T-helper 22 cell (primary cell): ENCODE measurements at regions not wholly inside any gene's neighbourhood (a gene's known extent, or its start where the extent isn't known, plus 50 kb on each side); places are given as distances from the start of the nearest gene placed in this dataset.
"Not testable (repeated sequence)": the region's sequence is repeated elsewhere in the genome, so short reads cannot be mapped to it uniquely, and the experiment has no call there.

Experiments
- DNase-seq: peaks from one replicate; pipeline ENCODE4 v3.0.0-alpha.2; 2020; ENCODE audit warnings: low read depth

GRCh38 chr20:50428097-50428828 is 81.9 kb upstream of the PTPN1 start:
- no peak for DNase-seq

- no peak for DNase-seq
These were observed 80.8 kb upstream of the PTPN1 start for GRCh38 chr20:50429412-50429811.

- DNase-seq: no peak
These were observed 79.1 kb upstream of the PTPN1 start for GRCh38 chr20:50431066-50431450.

- DNase-seq: no peak
These were observed 77.0 kb upstream of the PTPN1 start for GRCh38 chr20:50433001-50433761.

- no peak for DNase-seq
These were observed 75.9 kb upstream of the PTPN1 start for GRCh38 chr20:50434321-50434652.

- DNase-seq: no peak
These were observed 75.4 kb upstream of the PTPN1 start for GRCh38 chr20:50434653-50435396.

- DNase-seq: no peak
These were observed 74.7 kb upstream of the PTPN1 start for GRCh38 chr20:50435397-50436051.

- DNase-seq: no peak
These were observed 74.0 kb upstream of the PTPN1 start for GRCh38 chr20:50436052-50436656.

- DNase-seq: no peak
These were observed 73.5 kb upstream of the PTPN1 start for GRCh38 chr20:50436696-50437095.

- DNase-seq: no peak
These were observed 71.2 kb upstream of the PTPN1 start for GRCh38 chr20:50438986-50439407.

GRCh38 chr20:50439539-50440453 is 70.4 kb upstream of the PTPN1 start:
- DNase-seq: no peak

- DNase-seq: no peak
These were observed 67.7 kb upstream of the PTPN1 start for GRCh38 chr20:50442512-50442911.

- DNase-seq: no peak
These were observed 64.6 kb upstream of the PTPN1 start for GRCh38 chr20:50445354-50446151.

GRCh38 chr20:50446351-50447101 is 63.7 kb upstream of the PTPN1 start:
- DNase-seq: no peak

- no peak for DNase-seq
These were observed 62.9 kb upstream of the PTPN1 start for GRCh38 chr20:50447102-50447804.

- DNase-seq: no peak
These were observed 62.4 kb upstream of the PTPN1 start for GRCh38 chr20:50447817-50448216.

GRCh38 chr20:50448625-50449403 is 61.4 kb upstream of the PTPN1 start:
- DNase-seq: not testable (repeated sequence)
